ENCODE measurements at regions not wholly inside any gene's neighbourhood (a gene's known extent, or its start where the extent isn't known, plus 50 kb on each side); places are given as distances from the start of the nearest gene placed in this dataset.
"Not testable (repeated sequence)": the region's sequence is repeated elsewhere in the genome, so short reads cannot be mapped to it uniquely, and the experiment has no call there.

GRCh38 chr17:33952425-33952824 lies 302.7 kb upstream of the CCL2 start:
- no peak for DNase-seq (ENCODE audit: low read depth in 4 of 4, low spot score in 3 of 4)

GRCh38 chr17:33954597-33954996 lies 300.5 kb upstream of the CCL2 start:
- no peak for DNase-seq (ENCODE audit: low read depth in 4 of 4, low spot score in 3 of 4)

GRCh38 chr17:33955461-33955860 lies 299.6 kb upstream of the CCL2 start:
- no peak for DNase-seq (ENCODE audit: low read depth in 4 of 4, low spot score in 3 of 4)

- not testable (repeated sequence) for DNase-seq (ENCODE audit: low read depth in 4 of 4, low spot score in 3 of 4)
Measured at GRCh38 chr17:33959098-33959497, 296.0 kb upstream of the CCL2 start.

- no peak for DNase-seq (ENCODE audit: low read depth in 4 of 4, low spot score in 3 of 4)
Measured at GRCh38 chr17:33962857-33963655, 292.0 kb upstream of the CCL2 start.

GRCh38 chr17:33964344-33964979 lies 290.6 kb upstream of the CCL2 start:
- no peak for DNase-seq (ENCODE audit: low read depth in 4 of 4, low spot score in 3 of 4)

- no peak for DNase-seq (ENCODE audit: low read depth in 4 of 4, low spot score in 3 of 4)
Measured at GRCh38 chr17:33966410-33967059, 288.6 kb upstream of the CCL2 start.

- DNase-seq (ENCODE audit: low read depth in 4 of 4, low spot score in 3 of 4): no peak
Measured at GRCh38 chr17:33967608-33968349, 287.3 kb upstream of the CCL2 start.

GRCh38 chr17:33968350-33969044 lies 286.6 kb upstream of the CCL2 start:
- no peak for DNase-seq (ENCODE audit: low read depth in 4 of 4, low spot score in 3 of 4)

GRCh38 chr17:33970279-33970678 lies 284.8 kb upstream of the CCL2 start:
- DNase-seq (ENCODE audit: low read depth in 4 of 4, low spot score in 3 of 4): no peak

- DNase-seq (ENCODE audit: low read depth in 4 of 4, low spot score in 3 of 4): no peak
Measured at GRCh38 chr17:33972763-33973162, 282.3 kb upstream of the CCL2 start.

- no peak for DNase-seq (ENCODE audit: low read depth in 4 of 4, low spot score in 3 of 4)
Measured at GRCh38 chr17:33973491-33973890, 281.6 kb upstream of the CCL2 start.

- no peak for DNase-seq (ENCODE audit: low read depth in 4 of 4, low spot score in 3 of 4)
Measured at GRCh38 chr17:33974276-33974675, 280.8 kb upstream of the CCL2 start.

GRCh38 chr17:33976831-33977230 lies 278.3 kb upstream of the CCL2 start:
- no peak for DNase-seq (ENCODE audit: low read depth in 4 of 4, low spot score in 3 of 4)

GRCh38 chr17:33977729-33978514 lies 277.2 kb upstream of the CCL2 start:
- DNase-seq (ENCODE audit: low read depth in 4 of 4, low spot score in 3 of 4): no peak

- no peak for DNase-seq (ENCODE audit: low read depth in 4 of 4, low spot score in 3 of 4)
Measured at GRCh38 chr17:33978889-33979288, 276.2 kb upstream of the CCL2 start.

GRCh38 chr17:33980193-33980592 lies 274.9 kb upstream of the CCL2 start:
- no peak for DNase-seq (ENCODE audit: low read depth in 4 of 4, low spot score in 3 of 4)

- DNase-seq (ENCODE audit: low read depth in 4 of 4, low spot score in 3 of 4): peak in 2 of 4 donors; percentile 3 to 7
Measured at GRCh38 chr17:33981711-33982601, 273.1 kb upstream of the CCL2 start.

- DNase-seq (ENCODE audit: low read depth in 4 of 4, low spot score in 3 of 4): no peak
Measured at GRCh38 chr17:33982909-33983308, 272.2 kb upstream of the CCL2 start.
